Psoas muscle (tissue), 7 donors: ENCODE measurements at regions not wholly inside any gene's neighbourhood (a gene's known extent, or its start where the extent isn't known, plus 50 kb on each side); places are given as distances from the start of the nearest gene placed in this dataset.

ENCODE experiments used
- ATAC-seq, 4 donors: fragments of 200-7000 bp; cut with Tn5 transposase; one replicate each; pipeline ENCODE4 v1.9.1; 2020; ENCODE audit warnings: moderate library complexity in 3 of 4, mild to moderate bottlenecking in 2 of 4
- DNase-seq, 2 donors: peaks; one replicate each; pipeline ENCODE4 v3.0.0-alpha.2; 2020
- H3K27ac ChIP-seq: fragments of 200-600 bp; one replicate; pipeline ENCODE4 v1.8.0; 2022
- H3K27me3 ChIP-seq, 3 donors: fragments of 200-600 bp in 1 of 3; one replicate each; pipeline versions ENCODE4 v1.6.1 to v1.8.0; 2013 to 2022; ENCODE audit warnings: low read length in 2 of 3, mild to moderate bottlenecking in 2 of 3, moderate library complexity in 1 of 3; ENCODE audit not compliant: insufficient read depth in 3 of 3
- H3K36me3 ChIP-seq, 2 donors: fragments of 200-600 bp in 1 of 2; one replicate each; pipeline versions ENCODE4 v1.6.1 to v1.8.0; 2013 to 2022; ENCODE audit warnings: low read depth in 1 of 2, mild to moderate bottlenecking in 1 of 2, moderate library complexity in 1 of 2; ENCODE audit not compliant: insufficient read depth in 1 of 2
- H3K4me1 ChIP-seq: fragments of 200-600 bp; one replicate; pipeline ENCODE4 v1.8.0; 2022
- H3K4me3 ChIP-seq: fragments of 200-600 bp; one replicate; pipeline ENCODE4 v1.8.0; 2022; ENCODE audit warnings: mild to moderate bottlenecking
- H3K9me3 ChIP-seq: fragments of 200-600 bp; one replicate; pipeline ENCODE4 v1.8.0; 2022
- WGBS, 3 donors: extraction: QIAGEN DNeasy Blood & Tissue Kit; methylation state at CpG; one replicate each; pipeline versions ENCODE4 v1.1.6 to v1.1.7; 2013; 5-methylcytosine and 5-hydroxymethylcytosine counted together
- intact Hi-C, 2 donors: fragments of 100-400 bp; cut with DNase I; formaldehyde crosslinking; loops; one replicate each; pipeline versions ENCODE4 v1.11.0 to v1.14.2; 2022
- TF ChIP-seq, protein P1 (sequence below): fragments of 200-600 bp; IDR thresholded peaks from one replicate; pipeline ENCODE4 v1.8.0; 2022; ENCODE audit warnings: antibody characterized with exemption
- donor health status: healthy with polysubstance abuse.
- donor health status: DM: no; HTN: no; CAD: no; lungs with moderate emphysema.
- donor health status: Bipolar disorder and iron deficiency.
- donor health status: healthy.
- donor health status: DM: yes; HTN: yes; CAD: no.
- donor health status: DM: no; HTN: no; CAD: no.
- donor health status: DM: yes; HTN: yes; CAD: no.

DNA sequence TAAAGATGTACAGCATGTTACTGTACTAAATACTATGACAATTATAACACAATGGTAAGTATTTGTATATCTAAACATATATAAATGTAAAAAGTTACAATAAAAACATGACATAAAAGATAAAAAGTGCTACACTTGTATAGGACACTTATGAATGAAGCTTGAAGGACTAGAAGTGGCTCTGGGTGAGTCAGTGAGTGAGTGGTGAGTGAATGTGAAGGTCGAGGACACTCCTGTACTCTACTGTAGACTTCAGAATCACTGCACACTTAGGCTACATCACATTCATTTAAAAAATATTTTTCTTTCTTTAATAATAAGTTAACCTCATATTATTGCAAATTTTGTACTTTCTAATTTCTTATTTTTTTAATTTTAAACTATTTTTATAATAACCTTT, 1476.7 kb upstream of the CDH8 start:
- Histone ChIP-seq H3K36me3 (no peaks in the 10 kb centered on the region), H3K27me3 (no peaks in the 10 kb centered on the region), H3K4me3 (no peak overlapping the region), H3K4me1 (no peaks in the 10 kb centered on the region), H3K9me3 (no peaks in the 10 kb centered on the region), H3K27ac (no peak overlapping the region)
- DNase-seq (no peak), ATAC-seq (no peak)
- 62 to 73% (median 63%) methylated on average over 1 of the region's 1 CpG for WGBS, 3 donors
- TF ChIP-seq, protein P1, sequence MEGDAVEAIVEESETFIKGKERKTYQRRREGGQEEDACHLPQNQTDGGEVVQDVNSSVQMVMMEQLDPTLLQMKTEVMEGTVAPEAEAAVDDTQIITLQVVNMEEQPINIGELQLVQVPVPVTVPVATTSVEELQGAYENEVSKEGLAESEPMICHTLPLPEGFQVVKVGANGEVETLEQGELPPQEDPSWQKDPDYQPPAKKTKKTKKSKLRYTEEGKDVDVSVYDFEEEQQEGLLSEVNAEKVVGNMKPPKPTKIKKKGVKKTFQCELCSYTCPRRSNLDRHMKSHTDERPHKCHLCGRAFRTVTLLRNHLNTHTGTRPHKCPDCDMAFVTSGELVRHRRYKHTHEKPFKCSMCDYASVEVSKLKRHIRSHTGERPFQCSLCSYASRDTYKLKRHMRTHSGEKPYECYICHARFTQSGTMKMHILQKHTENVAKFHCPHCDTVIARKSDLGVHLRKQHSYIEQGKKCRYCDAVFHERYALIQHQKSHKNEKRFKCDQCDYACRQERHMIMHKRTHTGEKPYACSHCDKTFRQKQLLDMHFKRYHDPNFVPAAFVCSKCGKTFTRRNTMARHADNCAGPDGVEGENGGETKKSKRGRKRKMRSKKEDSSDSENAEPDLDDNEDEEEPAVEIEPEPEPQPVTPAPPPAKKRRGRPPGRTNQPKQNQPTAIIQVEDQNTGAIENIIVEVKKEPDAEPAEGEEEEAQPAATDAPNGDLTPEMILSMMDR: no peak
- intact Hi-C loops: no loop called here

DNA sequence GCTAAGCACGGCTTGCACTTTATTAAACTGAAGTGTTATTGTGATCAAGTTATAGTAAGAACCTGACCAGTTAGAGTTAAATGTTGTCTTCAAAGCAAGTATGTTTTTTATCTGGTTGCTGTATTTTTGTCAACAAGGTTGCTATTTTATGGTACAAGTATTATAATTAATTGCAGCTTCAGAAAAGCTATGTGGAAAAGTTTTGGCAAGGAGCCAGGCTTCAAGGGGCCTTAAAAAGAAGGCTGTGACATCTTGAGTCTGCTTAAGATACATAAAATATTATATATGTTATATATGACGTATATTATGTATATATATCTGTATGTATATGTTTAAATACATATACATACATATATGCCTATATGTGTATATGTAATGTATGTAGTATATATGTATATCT, 1461.2 kb upstream of the CDH8 start:
- Histone ChIP-seq H3K36me3 (no peaks in the 10 kb centered on the region), H3K4me1 (no peaks in the 10 kb centered on the region), H3K9me3 (no peaks in the 10 kb centered on the region), H3K27ac (no peak overlapping the region), H3K4me3 (no peak overlapping the region), H3K27me3 (no peaks in the 10 kb centered on the region)
- 84 to 91% (median 85%) methylated on average over 2 of the region's 2 CpGs for WGBS, 3 donors
- DNase-seq (no peak), ATAC-seq (no peak)
- TF ChIP-seq, protein P1: no peak
- intact Hi-C loops: no loop called here

DNA sequence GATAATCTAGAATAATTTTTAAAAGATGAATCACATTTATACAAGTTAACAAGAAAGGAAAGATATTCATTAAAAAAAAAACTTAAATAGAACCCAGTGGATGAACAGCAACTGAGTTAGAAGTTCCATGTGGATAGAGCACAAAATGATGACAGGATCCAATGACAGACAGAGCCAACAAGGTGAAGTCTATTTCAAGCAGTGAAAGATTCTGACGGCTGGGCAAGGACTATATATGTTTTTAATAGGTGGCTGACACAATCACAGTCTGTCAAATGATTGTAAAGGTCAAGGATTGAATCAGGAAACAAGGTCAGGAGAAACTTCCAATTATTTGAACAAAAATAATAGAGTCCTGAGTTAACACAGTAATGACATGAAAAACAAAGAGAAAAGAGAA, 1460.0 kb upstream of the CDH8 start:
- 34 to 47% (median 43%) methylated on average over 1 of the region's 1 CpG for WGBS, 3 donors
- DNase-seq (no peak), ATAC-seq (no peak)
- Histone ChIP-seq H3K4me3 (no peak overlapping the region), H3K36me3 (no peaks in the 10 kb centered on the region), H3K9me3 (no peaks in the 10 kb centered on the region), H3K27me3 (no peaks in the 10 kb centered on the region), H3K27ac (no peak overlapping the region), H3K4me1 (no peaks in the 10 kb centered on the region)
- intact Hi-C loops: no loop called here
- TF ChIP-seq, protein P1: no peak

DNA sequence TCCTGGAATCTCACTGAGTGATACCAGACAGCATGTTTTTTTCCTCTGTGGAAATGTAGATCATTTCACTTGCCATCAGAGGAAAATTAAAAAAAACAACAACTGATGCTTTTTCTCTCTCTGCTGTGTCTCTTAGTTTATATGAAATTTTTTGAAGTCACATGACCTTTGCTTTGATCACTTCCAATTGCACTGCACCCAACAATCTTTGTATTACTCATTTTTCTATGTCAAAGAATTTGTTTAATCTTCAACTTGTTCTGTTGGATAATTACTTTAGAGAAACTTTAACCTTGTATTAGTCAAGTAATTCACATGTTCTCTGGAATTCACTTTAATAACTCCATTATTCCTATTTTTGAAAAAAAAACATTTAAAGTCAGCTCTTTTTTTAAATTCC, 1452.7 kb upstream of the CDH8 start:
- TF ChIP-seq, protein P1: no peak
- H3K27ac ChIP-seq: no peak overlapping the region
- H3K9me3 ChIP-seq: no peaks in the 10 kb centered on the region
- H3K4me3 ChIP-seq: no peak overlapping the region
- H3K27me3 ChIP-seq: no peaks in the 10 kb centered on the region
- DNase-seq (no peak), ATAC-seq (no peak)
- no peaks in the 10 kb centered on the region for H3K36me3 ChIP-seq
- intact Hi-C loops: no loop called here
- H3K4me1 ChIP-seq: no peaks in the 10 kb centered on the region

DNA sequence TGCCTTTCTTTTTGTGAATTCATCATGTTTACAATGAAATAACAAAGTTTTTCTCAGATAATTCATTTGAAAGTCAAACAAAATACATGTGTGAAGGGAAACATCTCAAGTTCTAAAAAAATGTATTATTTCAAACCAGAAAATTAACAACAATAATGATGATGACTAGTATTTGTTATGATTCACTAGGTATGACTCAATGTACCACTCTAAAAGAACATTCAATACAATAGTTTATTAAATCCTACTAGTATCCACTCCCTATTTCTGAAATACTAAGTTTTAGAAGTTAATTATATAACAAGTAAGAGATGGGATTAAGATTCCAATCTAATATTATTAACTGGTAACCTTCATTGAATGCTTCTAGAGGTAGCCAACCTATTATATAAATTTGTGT, 1444.8 kb upstream of the CDH8 start:
- H3K36me3 ChIP-seq: no peaks in the 10 kb centered on the region
- ATAC-seq: no peak
- H3K9me3 ChIP-seq: no peaks in the 10 kb centered on the region
- no peak for DNase-seq
- intact Hi-C loops: no loop called here
- H3K4me1 ChIP-seq: no peaks in the 10 kb centered on the region
- H3K27me3 ChIP-seq: no peaks in the 10 kb centered on the region
- no peak overlapping the region for H3K27ac ChIP-seq
- H3K4me3 ChIP-seq: no peak overlapping the region
- TF ChIP-seq, protein P1: no peak
